Retinal pigment epithelial cell (primary cell): ENCODE measurements at regions not wholly inside any gene's neighbourhood (a gene's known extent, or its start where the extent isn't known, plus 50 kb on each side); places are given as distances from the start of the nearest gene placed in this dataset.

Experiments used
- DNase-seq: peaks from one replicate; pipeline ENCODE4 v3.0.0-alpha.2; 2010; ENCODE audit warnings: low read depth
- H3K4me3 ChIP-seq: 2 replicates; pipeline ENCODE4 v1.5.1; 2011; ENCODE audit warnings: mild to moderate bottlenecking, low read length, control low read depth, moderate library complexity
- TF ChIP-seq, protein P1 (sequence below): conservative IDR thresholded peaks from 2 replicates; pipeline ENCODE4 v1.5.1; 2011; ENCODE audit warnings: low read depth, low read length, control low read depth, inconsistent platforms

DNA sequence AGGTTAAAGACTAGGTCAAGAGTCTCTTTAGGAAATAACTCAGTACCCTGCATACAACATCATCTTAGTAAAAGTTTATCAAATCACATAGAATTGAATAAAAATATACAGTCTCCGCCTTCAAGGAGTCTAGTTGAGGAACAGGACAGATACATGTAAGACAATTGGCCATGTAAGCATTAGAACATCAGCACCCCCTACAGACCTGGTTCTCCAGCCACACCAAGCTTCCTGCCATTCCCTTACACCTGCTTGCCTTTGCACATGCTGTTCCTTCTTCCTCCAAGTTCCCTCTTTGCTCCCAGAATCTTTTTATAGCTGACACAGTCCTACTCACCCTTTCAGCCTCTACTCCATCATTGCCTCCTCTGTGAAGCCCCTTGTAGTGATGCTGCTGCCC, 187.8 kb upstream of the LRFN2 start:
- TF ChIP-seq, protein P1, sequence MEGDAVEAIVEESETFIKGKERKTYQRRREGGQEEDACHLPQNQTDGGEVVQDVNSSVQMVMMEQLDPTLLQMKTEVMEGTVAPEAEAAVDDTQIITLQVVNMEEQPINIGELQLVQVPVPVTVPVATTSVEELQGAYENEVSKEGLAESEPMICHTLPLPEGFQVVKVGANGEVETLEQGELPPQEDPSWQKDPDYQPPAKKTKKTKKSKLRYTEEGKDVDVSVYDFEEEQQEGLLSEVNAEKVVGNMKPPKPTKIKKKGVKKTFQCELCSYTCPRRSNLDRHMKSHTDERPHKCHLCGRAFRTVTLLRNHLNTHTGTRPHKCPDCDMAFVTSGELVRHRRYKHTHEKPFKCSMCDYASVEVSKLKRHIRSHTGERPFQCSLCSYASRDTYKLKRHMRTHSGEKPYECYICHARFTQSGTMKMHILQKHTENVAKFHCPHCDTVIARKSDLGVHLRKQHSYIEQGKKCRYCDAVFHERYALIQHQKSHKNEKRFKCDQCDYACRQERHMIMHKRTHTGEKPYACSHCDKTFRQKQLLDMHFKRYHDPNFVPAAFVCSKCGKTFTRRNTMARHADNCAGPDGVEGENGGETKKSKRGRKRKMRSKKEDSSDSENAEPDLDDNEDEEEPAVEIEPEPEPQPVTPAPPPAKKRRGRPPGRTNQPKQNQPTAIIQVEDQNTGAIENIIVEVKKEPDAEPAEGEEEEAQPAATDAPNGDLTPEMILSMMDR: no peak
- no peak for DNase-seq
- H3K4me3 ChIP-seq: no peak overlapping the region

DNA sequence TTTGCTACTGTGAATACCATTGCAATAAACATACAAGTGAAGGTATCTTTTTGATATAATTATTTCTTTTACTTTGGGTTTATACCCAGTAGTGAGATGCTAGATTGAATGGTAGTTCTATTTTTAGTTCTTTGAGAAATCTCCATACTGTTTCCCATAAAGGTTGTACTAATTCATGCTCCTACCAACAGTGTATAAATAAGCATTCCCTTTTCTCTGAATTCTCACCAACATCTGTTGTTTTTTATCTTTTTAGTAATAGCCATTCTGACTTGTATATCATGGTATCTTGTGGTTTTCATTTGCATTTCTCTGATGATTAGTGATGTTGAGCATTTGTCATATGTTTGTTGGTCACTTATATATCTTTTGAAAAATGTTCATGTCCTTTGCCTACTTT, 183.6 kb upstream of the LRFN2 start:
- TF ChIP-seq, protein P1: no peak
- DNase-seq: no peak
- H3K4me3 ChIP-seq: no peak overlapping the region

DNA sequence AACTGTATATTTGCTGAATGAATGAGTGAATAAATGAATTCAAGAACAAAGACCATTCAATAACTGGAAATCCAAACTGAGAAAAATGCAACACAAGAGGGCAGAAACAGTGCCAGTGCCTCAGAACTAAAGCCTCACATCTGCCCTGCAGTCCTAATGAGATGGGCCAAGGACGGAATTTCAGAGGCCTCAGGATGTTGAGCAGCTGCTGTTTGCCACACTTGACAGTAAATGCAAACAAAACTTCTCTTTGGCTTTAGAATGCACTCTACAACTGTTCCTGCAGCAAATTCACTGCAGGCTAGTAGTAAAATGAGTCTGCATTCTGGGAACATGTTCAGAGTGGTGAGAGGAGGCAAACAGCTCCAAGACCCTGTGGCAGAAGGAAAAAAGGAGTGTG, 177.6 kb upstream of the LRFN2 start:
- TF ChIP-seq, protein P1: no peak
- no peak for DNase-seq
- H3K4me3 ChIP-seq: no peak overlapping the region

DNA sequence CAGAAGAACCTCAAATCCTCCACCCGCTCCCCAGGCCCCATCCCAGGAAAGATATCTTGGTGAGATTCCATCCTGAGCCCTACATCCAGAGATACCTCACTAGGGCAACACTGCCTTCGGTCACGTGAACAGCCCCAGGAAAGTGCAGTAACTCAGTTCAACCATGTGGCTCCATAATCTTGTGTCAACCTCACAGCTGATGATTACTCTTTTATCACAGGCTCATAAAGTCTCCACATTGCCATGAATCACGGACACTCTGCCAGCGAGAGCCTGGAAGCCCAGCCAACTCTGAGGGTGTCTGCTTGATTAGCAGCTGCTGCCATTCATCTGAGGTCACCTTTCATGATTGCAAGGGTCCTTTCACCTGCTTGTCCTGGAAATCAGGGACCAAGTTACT, 175.8 kb upstream of the LRFN2 start:
- DNase-seq: no peak
- H3K4me3 ChIP-seq: no peak overlapping the region
- TF ChIP-seq, protein P1: no peak

DNA sequence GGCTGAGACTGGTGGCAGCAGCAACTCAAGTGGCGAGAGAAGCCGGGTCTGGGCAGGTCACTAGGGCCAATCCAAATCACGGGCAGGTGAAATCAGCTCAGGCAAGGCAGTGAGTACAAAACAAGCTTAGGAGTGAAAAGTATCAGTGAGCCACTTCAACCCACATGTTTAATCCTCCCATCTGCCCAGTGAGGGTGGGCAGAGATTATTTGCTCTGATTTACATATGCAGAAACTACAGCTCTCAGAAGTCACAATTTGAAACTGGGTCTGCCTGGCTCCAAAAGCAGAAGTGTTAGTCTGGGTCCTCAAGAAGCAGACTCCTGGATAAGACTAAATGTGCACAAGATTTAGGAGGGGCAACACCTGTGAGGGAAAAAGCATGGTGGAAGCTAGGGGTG, 173.7 kb upstream of the LRFN2 start:
- TF ChIP-seq, protein P1: no peak
- no peak overlapping the region for H3K4me3 ChIP-seq
- DNase-seq: no peak

DNA sequence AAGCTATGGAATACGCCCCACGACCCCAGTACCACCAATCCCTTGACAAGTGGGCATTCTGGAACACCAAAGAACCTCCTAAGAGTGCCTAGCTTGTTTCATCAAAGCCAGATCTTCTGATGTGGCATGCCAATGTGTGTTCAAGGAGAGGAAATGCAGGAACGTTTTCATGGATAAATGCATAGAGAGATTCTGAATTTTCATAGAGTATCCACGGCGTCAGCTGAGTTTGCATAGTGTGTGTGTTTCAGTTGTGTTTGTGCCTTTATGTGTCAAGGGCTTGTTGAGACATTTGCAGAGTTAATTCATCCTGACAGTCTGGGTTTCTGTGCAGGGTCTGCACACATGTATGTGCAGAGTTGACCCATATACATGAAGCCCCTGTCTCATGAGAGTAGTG, 172.7 kb upstream of the LRFN2 start:
- DNase-seq: no peak
- TF ChIP-seq, protein P1: no peak
- H3K4me3 ChIP-seq: no peak overlapping the region

DNA sequence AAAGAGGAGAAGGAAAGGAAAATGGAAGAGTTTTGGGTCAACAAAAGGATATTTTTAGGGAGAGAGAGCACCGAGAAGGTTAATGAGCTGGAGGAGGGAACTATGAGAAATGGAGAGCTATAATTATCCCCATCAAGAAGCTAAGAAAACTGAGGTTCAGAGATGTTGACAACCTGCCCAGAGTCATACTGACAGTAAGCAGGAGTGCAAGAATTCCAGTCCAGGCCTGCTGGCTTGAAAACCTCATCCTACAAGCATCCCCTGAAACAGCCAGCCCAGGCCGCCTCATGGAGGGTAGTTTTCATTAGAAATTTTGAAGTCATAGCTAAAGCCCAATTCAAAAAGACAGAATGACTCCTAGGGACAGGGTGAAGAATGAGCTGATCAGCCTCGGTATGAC, 172.1 kb upstream of the LRFN2 start:
- DNase-seq: no peak
- TF ChIP-seq, protein P1: no peak
- no peak overlapping the region for H3K4me3 ChIP-seq
